ENCODE measurements at regions not wholly inside any gene's neighbourhood (a gene's known extent, or its start where the extent isn't known, plus 50 kb on each side); places are given as distances from the start of the nearest gene placed in this dataset.
"Not testable (repeated sequence)": the region's sequence is repeated elsewhere in the genome, so short reads cannot be mapped to it uniquely, and the experiment has no call there.

DNA sequence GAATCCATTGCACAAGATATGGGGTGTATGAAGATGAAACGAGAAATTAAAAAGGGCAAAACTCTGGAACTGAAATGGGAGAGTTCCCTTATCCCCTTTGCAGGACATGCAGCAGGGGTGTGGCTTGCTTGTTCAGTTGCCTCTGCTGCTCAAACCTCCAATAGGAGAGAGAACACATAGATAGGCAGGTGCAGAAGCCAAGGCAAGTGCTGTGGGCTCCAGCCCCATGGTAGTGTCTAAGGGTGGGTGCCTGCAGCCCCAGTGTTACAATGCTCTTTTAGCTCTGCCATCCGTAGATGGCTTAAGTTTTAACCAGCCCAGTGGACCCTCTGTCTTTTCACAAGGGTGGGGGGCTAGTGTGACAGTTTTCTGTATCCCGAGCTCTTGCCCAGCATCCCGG, 69.7 kb downstream of the CMAS start:
- peak; percentile 18 for DNase-seq

DNA sequence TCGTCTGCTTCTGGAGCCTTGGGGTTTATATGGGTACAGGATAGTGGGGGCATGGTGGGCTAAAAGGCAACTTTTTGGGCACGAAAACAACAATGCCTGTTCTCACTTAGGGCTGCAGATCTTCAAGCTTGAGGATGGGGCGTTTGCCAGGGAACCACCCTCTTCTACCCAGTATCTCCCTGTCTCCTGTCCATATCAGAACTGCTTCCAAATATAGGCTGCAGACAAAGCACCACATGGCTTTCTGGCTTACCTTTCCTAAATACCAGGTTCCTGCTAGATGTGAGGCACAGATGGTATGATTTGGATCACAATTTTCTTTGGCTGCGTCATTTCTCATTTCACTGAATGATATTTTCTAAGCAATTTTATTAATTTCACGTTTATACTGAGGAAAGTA, 70.4 kb downstream of the CMAS start:
- DNase-seq: no peak

DNA sequence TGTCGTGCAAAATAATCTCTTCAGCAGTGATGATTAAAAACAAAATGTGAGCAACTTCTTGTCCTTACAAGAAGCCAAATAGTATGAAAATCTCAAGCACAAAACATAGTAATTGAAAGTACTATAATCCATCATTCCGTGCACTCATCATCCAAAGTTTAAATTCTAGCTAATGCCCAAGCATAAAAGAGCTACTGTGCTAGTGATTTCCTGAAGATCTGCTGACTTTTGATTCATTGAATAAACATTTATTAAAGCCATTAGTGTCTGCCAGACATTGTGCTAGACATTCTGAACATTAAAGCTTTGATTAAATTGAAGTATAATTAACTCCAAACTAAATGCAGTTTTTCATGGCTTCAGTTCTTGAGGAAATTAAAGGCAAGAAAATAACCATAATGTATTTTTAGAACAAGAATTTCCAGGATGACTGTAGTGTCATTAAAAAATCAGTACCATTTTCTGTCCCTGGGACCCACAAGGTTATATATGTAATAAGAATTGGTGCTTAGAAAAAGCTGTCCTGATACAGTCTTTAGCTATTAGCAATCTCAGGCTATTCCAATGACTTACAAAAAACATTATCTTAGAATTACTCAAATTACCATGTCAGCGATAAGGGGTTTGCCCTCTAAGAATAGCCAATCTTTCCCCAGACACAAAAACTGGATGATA, 71.7 kb downstream of the CMAS start:
- no peak for DNase-seq

DNA sequence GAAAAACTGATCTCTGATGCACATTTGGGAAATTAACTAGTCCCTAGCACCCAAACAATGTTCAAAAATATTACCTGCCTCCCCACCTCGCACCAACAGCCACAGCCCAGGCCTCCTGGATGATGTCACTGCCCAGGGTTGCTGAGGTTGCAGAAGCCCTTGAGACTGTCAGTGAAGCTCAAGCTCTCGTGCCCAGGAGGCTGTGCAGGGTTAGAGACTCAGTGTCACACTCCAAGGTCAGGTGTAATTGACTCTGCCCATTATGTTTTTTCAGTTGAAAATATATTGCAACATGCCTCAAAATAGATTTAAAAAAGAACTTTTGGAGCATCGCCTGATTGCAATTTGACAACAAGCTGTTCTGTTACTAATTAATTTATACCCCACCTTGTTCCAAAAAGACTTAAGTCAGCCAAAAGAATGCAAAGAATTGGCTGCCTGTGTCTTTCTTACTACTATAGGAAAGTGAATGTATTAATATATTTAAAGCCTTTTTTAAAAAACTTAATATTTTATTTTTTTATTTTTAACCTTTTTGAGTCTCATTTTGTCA, 72.3 kb downstream of the CMAS start:
- DNase-seq: no peak

DNA sequence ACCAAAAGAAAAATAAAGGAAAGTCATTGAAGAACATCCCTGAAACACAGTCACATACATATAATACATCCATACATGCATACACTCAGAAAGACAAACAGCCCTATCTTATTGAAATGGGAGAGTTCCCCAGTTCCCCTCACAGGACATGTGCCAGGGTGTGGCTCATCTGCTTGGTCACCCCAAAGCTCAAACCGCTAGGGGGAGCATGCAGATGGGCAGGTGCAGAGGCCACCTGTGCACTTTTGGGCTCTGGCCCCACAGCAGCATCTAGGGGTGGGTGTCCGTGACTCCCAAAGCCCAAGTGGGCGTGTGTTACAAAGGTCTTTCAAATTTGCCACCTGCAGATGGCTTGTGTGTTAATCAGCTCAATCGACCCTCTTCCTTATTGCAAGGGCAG, 75.2 kb downstream of the CMAS start:
- no peak for DNase-seq

DNA sequence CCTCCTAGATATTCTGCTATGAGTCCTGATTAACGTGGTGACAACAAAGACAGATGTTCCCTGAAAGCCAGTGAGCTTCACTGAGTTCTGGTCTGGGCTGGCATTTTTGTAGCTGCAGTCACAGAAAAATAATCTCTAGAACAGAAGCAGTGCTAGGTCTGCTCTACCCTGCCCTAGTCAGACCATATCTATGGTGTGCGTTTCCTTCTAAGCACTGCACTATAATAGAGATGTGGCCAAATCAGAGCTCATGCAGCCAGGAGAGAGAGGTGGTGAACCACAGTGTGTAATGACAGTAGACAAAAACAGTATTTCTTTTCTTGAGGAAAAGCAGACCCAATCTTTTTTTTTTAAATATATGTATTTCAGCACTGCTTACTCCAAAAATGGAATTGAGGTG, 76.3 kb downstream of the CMAS start:
- DNase-seq: no peak

DNA sequence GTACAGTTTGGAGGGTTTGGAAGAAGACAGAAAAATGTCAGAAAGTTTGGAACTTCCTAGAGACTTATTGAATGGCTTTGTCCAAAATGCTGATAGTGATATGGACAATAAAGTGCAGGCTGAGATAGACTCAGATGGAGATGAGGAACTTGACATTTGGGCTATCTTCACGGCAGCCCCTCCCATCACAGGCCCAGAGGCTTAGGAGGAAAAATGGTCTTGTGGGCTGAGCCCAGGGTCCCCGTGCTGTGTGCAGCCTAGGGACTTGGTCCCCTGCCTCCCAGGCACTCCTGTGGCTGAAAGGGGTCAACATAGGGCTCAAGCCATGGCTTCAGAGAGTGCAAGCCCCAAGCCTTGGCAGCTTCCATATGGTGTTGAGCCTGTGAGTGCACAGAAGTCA, 79.0 kb downstream of the CMAS start:
- no peak for DNase-seq

DNA sequence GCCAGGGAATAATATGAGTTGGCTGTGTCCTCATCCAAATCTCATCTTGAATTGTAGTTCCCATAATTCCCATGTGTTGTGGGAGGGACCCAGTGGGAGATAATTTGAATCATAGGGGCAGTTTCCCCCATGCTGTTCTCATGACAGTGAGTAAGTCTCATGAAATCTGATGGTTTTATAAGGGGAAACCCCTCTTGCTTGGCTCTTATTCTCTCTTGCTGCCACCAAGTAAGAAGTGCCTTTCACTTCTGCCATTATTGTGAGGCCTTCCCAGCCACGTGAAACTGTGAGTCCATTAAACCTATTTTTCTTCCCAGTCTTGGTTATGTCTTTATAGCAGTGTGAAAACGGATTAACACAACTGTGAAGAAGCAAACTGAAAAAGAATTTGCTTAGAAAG, 80.1 kb downstream of the CMAS start:
- DNase-seq: not testable (repeated sequence)

DNA sequence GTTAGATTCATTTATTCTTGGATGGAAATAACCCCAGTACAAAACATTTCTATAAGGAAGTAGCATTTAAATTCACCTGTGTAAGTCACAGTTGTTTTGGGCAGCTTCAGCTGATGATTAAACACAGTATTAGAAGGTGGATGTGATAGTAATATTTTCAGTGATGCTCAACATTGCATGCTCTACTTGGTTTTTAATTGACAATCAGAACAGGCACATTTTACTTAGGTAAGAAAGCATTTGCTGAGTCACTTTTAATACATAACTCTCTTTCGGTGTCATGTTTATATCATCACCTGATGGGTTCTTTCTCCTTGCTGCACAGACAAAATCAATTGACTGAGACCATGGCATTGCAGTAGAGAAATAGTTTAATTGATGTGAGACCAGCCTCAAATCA, 80.7 kb downstream of the CMAS start:
- no peak for DNase-seq

DNA sequence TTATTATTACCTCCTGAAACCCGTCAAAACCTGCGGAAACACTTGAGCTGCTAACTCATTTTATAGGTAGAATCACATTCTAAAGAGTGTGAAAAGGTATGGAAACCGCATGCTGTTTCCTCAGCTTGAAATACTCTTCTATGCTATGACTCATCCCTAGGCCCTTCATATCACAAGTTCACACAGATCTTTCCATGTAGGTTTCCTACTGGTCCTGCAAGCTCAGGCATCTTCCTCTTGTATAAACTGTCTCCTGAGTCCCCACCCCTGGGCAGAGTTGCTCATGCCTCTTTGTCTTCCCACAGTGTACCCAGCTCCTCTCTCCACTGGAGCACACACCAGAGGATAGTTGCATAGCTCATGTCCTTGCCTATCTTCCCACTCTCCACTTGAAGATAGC, 84.7 kb downstream of the CMAS start:
- no peak for DNase-seq

DNA sequence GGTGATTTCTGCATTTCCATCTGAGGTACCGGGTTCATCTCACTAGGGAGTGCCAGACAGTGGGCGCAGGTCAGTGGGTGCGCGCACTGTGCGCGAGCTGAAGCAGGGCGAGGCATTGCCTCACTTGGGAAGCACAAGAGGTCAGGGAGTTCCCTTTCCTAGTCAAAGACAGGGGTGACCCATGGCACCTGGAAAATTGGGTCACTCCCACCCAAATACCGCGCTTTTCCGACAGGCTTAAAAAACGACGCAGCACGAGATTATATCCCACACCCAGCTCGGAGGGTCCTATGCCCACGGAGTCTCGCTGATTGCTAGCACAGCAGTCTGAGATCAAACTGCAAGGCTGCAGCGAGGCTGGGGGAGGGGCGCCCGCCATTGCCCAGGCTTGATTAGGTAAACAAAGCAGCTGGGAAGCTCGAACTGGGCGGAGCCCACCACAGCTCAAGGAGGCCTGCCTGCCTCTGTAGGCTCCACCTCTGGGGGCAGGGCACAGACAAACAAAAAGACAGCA, 90.6 kb downstream of the CMAS start:
- not testable (repeated sequence) for DNase-seq

All from NCI-H774 (cell line).